ENCODE measurements at regions not wholly inside any gene's neighbourhood (a gene's known extent, or its start where the extent isn't known, plus 50 kb on each side); places are given as distances from the start of the nearest gene placed in this dataset.

GRCh38 chr4:13142191-13142590, 341.9 kb downstream of the RAB28 start:
- TF ChIP-seq CTCF (optimal IDR thresholded peaks at IDR 0.05 in 1 of 3, IDR thresholded peaks at IDR 0.05 in 1 of 3, conservative IDR thresholded peaks at IDR 0.05 in 1 of 3; ENCODE audit: extremely low read depth in 1 of 3, insufficient read depth in 2 of 3, low read length in 3 of 3) (no peak), EZH2 (IDR thresholded peaks at IDR 0.05; ENCODE audit: low read length) (no peak)

Data from keratinocyte (primary cell).